T47D (cell line): ENCODE measurements at regions not wholly inside any gene's neighbourhood (a gene's known extent, or its start where the extent isn't known, plus 50 kb on each side); places are given as distances from the start of the nearest gene placed in this dataset.
"Not testable (repeated sequence)": the region's sequence is repeated elsewhere in the genome, so short reads cannot be mapped to it uniquely, and the experiment has no call there.

Experiments
- DNase-seq, 2 experiments: peaks; one replicate each; pipeline versions ENCODE4 v3.0.0 to v3.0.0-alpha.2; 2011 to 2012; ENCODE audit warnings: low read depth in 1 of 2, low spot score in 1 of 2
- JUND ChIP-seq: IDR thresholded peaks from 2 replicates; pipeline ENCODE4 v1.6.1; 2012; ENCODE audit warnings: low read depth
- in situ Hi-C: cut with HindIII; loops from 2 replicates; pipeline ENCODE4 v1.10.0; 2016; ENCODE audit warnings: low sequenced_read_pairs, low pct_unique_long_range_greater_than_20kb

- TF ChIP-seq JUND: no peak
- in situ Hi-C loops: no loop called here
- peak in 1 of 2 experiments; percentile 66 for DNase-seq
These were observed 121.0 kb upstream of the ARSJ start for GRCh38 chr4:114100288-114101031.

- no peak for DNase-seq
- no peak for TF ChIP-seq JUND
- in situ Hi-C loops: no loop called here
These were observed 124.5 kb upstream of the ARSJ start for GRCh38 chr4:114103908-114104307.

GRCh38 chr4:114108869-114109268 is 129.4 kb upstream of the ARSJ start:
- no peak for TF ChIP-seq JUND
- peak in 1 of 2 experiments; percentile 11 for DNase-seq
- in situ Hi-C loops: no loop called here

GRCh38 chr4:114109776-114110175 is 130.3 kb upstream of the ARSJ start:
- TF ChIP-seq JUND: no peak
- no peak for DNase-seq

GRCh38 chr4:114115526-114115925 is 136.1 kb upstream of the ARSJ start:
- in situ Hi-C loops: no loop called here
- DNase-seq: no peak
- no peak for TF ChIP-seq JUND

More at GRCh38 chr4:114109776-114110175, 130.3 kb upstream of the ARSJ start:
- in situ Hi-C loops: no loop called here

GRCh38 chr4:114116861-114117260 is 137.4 kb upstream of the ARSJ start:
- in situ Hi-C loops: no loop called here

GRCh38 chr4:114121221-114121620 is 141.8 kb upstream of the ARSJ start:
- no peak for DNase-seq
- in situ Hi-C loops: no loop called here
- no peak for TF ChIP-seq JUND

More at GRCh38 chr4:114116861-114117260, 137.4 kb upstream of the ARSJ start:
- TF ChIP-seq JUND: no peak
- DNase-seq: no peak

GRCh38 chr4:114132199-114132598 is 152.8 kb upstream of the ARSJ start:
- TF ChIP-seq JUND: no peak
- in situ Hi-C loops: no loop called here
- DNase-seq: no peak

- TF ChIP-seq JUND: no peak
- in situ Hi-C loops: no loop called here
- peak in 1 of 2 experiments; percentile 4 for DNase-seq
These were observed 153.4 kb upstream of the ARSJ start for GRCh38 chr4:114132830-114133229.

- in situ Hi-C loops: no loop called here
- no peak for TF ChIP-seq JUND
- no peak for DNase-seq
These were observed 156.6 kb upstream of the ARSJ start for GRCh38 chr4:114136069-114136468.

GRCh38 chr4:114137984-114138383 is 158.5 kb upstream of the ARSJ start:
- DNase-seq: no peak
- no peak for TF ChIP-seq JUND
- in situ Hi-C loops: no loop called here

- TF ChIP-seq JUND: no peak
- in situ Hi-C loops: no loop called here
- DNase-seq: peak in 1 of 2 experiments; percentile 12
These were observed 167.6 kb upstream of the ARSJ start for GRCh38 chr4:114146947-114147618.

GRCh38 chr4:114147619-114148208 is 168.3 kb upstream of the ARSJ start:
- in situ Hi-C loops, DNase-seq: not testable (repeated sequence)

- DNase-seq, in situ Hi-C loops: not testable (repeated sequence)
These were observed 169.1 kb upstream of the ARSJ start for GRCh38 chr4:114148372-114149070.
